ENCODE measurements at regions not wholly inside any gene's neighbourhood (a gene's known extent, or its start where the extent isn't known, plus 50 kb on each side); places are given as distances from the start of the nearest gene placed in this dataset.

GRCh38 chr1:212189352-212189738, 95.9 kb upstream of the PPP2R5A start:
- H3K4me3 ChIP-seq (ENCODE audit: control insufficient read depth, low read depth, low read length): no peak overlapping the region
- TF ChIP-seq CTCF (IDR thresholded peaks at IDR 0.05; ENCODE audit: control insufficient read depth, insufficient read depth, low read depth, low read length, missing control alignments): no peak
- no peak for DNase-seq (ENCODE audit: low read depth)

DNA sequence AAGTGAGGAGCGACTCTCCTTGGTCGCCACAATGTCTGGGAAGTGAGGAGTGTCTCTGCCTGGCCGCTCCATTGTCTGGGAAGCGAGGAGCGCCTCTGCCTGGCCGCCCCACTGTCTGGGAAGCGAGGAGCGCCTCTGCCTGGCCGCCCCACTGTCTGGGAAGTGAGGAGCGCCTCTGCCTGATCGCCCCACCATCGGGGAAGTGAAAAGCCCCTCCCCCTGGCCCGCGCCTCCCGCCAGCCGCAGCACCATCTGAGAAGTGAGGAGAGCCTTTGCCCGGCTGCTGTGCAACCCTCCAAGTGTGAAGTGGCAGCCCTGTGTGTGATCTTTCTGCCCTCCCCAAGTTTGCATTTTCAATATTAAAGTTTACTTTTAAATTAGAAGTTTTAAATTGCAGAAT, 95.0 kb upstream of the PPP2R5A start:
- no peak overlapping the region for H3K4me3 ChIP-seq (ENCODE audit: control insufficient read depth, low read depth, low read length)
- no peak for TF ChIP-seq CTCF (IDR thresholded peaks at IDR 0.05; ENCODE audit: control insufficient read depth, insufficient read depth, low read depth, low read length, missing control alignments)
- DNase-seq (ENCODE audit: low read depth): no peak

DNA sequence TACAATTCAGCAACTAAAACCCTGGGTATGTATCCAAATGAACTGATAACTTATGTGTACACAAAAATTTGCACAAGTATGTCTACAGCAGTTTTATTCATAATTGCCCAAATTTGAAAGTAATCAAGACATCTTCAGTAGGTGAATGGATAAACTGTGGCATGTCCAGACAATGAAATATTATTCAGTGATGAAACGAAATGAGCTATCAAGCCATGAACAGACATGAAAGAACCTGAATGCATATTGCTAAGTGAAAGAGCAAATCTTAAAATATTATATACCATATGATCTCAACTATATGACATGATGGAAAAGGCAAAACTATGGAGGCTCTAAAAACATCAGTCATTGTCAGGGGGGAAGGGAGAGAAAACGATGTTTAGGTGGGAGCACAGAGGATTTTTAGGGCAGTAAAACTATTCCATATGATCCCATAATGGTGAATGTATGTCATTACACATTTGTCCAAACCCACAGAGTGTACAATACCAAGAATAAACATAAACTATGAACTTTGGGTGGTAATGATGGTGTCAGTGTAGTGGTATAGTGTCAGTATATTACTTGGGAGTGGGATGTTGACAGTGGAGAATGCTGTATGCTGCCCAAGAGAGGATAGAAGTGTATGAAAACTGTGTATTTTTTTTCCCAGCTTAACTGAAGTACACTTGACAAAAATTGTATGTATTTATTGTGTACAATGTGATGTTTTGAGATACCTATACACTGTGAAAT, 92.8 kb upstream of the PPP2R5A start:
- no peak overlapping the region for H3K4me3 ChIP-seq (ENCODE audit: control insufficient read depth, low read depth, low read length)
- no peak for TF ChIP-seq CTCF (IDR thresholded peaks at IDR 0.05; ENCODE audit: control insufficient read depth, insufficient read depth, low read depth, low read length, missing control alignments)
- no peak for DNase-seq (ENCODE audit: low read depth)

- no peak for DNase-seq (ENCODE audit: low read depth)
- no peak for TF ChIP-seq CTCF (IDR thresholded peaks at IDR 0.05; ENCODE audit: control insufficient read depth, insufficient read depth, low read depth, low read length, missing control alignments)
- H3K4me3 ChIP-seq (ENCODE audit: control insufficient read depth, low read depth, low read length): no peak overlapping the region
These were observed 88.9 kb upstream of the PPP2R5A start for GRCh38 chr1:212196355-212196754.

DNA sequence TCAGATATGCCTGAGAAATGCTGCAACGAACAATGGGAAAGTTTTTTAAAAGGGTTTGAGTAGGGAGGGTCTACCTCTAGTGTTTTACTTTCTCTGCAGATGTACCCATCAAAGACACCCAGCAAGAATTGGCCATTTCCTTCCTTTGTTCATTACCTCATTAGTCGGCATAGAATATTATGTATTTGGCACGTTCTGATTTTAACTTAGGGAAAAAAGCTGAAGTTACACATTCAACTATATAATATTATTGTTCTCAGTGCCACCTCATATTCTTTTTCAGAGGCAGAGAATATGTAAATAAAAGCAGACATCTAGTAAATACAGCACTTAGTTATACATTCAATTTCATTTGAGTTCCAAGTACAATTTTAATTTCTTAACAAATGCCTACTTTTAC, 83.7 kb upstream of the PPP2R5A start:
- no peak for DNase-seq (ENCODE audit: low read depth)
- TF ChIP-seq CTCF (IDR thresholded peaks at IDR 0.05; ENCODE audit: control insufficient read depth, insufficient read depth, low read depth, low read length, missing control alignments): no peak
- H3K4me3 ChIP-seq (ENCODE audit: control insufficient read depth, low read depth, low read length): no peak overlapping the region

- TF ChIP-seq CTCF (IDR thresholded peaks at IDR 0.05; ENCODE audit: control insufficient read depth, insufficient read depth, low read depth, low read length, missing control alignments): no peak
- DNase-seq (ENCODE audit: low read depth): no peak
- no peak overlapping the region for H3K4me3 ChIP-seq (ENCODE audit: control insufficient read depth, low read depth, low read length)
These were observed 81.6 kb upstream of the PPP2R5A start for GRCh38 chr1:212203630-212204029.

Measured in AG09309 (cell line).